Panc1 (cell line): ENCODE measurements at regions not wholly inside any gene's neighbourhood (a gene's known extent, or its start where the extent isn't known, plus 50 kb on each side); places are given as distances from the start of the nearest gene placed in this dataset.

Source experiments
- POLR2AphosphoS5 ChIP-seq: IDR thresholded peaks from 2 replicates; pipeline ENCODE4 v1.6.1; 2012; ENCODE audit warnings: mild to moderate bottlenecking, low read depth, low read length, moderate library complexity
- SIN3A ChIP-seq: IDR thresholded peaks from 2 replicates; pipeline ENCODE4 v1.6.1; 2012; ENCODE audit warnings: low read depth, mild to moderate bottlenecking, low read length, moderate library complexity, borderline replicate concordance; ENCODE audit not compliant: insufficient read depth
- TCF7L2 ChIP-seq: IDR thresholded peaks from 2 replicates; pipeline ENCODE4 v1.6.1; 2011; ENCODE audit warnings: mild to moderate bottlenecking, low read depth, low read length, inconsistent platforms
- TF ChIP-seq, protein P1 (sequence below): fragments of 450-650 bp; IDR thresholded peaks from 2 replicates; pipeline ENCODE4 v1.5.1; 2017; ENCODE audit warnings: mild to moderate bottlenecking
- TF ChIP-seq, protein P2 (sequence below), 2 experiments: IDR thresholded peaks; 2 replicates each; pipeline ENCODE4 v1.6.1; 2011 to 2012; ENCODE audit warnings: low read depth in 2 of 2, control low read depth in 1 of 2, low read length in 1 of 2, mild to moderate bottlenecking in 1 of 2, moderate library complexity in 1 of 2; ENCODE audit not compliant: insufficient read depth in 1 of 2

DNA sequence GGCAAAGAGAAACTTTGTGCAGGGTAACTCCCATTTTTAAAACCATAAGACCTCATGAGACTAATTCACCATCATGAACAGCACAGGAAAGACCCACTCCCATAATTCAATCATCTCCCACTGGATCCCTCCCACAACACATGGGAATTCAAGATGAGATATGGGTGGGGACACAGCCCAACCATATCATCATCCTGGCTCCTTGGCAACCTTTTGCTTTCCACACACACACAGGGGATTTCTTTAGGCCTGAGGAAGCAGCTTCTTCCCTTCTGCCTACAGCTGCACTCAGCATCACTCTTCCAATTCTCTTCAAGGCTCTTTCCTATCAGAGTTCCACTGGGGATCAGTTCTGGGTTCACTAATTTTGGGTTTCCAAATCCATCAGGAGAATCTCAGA, 199.0 kb upstream of the CTBP2 start:
- TF ChIP-seq, protein P1, sequence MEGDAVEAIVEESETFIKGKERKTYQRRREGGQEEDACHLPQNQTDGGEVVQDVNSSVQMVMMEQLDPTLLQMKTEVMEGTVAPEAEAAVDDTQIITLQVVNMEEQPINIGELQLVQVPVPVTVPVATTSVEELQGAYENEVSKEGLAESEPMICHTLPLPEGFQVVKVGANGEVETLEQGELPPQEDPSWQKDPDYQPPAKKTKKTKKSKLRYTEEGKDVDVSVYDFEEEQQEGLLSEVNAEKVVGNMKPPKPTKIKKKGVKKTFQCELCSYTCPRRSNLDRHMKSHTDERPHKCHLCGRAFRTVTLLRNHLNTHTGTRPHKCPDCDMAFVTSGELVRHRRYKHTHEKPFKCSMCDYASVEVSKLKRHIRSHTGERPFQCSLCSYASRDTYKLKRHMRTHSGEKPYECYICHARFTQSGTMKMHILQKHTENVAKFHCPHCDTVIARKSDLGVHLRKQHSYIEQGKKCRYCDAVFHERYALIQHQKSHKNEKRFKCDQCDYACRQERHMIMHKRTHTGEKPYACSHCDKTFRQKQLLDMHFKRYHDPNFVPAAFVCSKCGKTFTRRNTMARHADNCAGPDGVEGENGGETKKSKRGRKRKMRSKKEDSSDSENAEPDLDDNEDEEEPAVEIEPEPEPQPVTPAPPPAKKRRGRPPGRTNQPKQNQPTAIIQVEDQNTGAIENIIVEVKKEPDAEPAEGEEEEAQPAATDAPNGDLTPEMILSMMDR, result no peak
- TF ChIP-seq, protein P2, sequence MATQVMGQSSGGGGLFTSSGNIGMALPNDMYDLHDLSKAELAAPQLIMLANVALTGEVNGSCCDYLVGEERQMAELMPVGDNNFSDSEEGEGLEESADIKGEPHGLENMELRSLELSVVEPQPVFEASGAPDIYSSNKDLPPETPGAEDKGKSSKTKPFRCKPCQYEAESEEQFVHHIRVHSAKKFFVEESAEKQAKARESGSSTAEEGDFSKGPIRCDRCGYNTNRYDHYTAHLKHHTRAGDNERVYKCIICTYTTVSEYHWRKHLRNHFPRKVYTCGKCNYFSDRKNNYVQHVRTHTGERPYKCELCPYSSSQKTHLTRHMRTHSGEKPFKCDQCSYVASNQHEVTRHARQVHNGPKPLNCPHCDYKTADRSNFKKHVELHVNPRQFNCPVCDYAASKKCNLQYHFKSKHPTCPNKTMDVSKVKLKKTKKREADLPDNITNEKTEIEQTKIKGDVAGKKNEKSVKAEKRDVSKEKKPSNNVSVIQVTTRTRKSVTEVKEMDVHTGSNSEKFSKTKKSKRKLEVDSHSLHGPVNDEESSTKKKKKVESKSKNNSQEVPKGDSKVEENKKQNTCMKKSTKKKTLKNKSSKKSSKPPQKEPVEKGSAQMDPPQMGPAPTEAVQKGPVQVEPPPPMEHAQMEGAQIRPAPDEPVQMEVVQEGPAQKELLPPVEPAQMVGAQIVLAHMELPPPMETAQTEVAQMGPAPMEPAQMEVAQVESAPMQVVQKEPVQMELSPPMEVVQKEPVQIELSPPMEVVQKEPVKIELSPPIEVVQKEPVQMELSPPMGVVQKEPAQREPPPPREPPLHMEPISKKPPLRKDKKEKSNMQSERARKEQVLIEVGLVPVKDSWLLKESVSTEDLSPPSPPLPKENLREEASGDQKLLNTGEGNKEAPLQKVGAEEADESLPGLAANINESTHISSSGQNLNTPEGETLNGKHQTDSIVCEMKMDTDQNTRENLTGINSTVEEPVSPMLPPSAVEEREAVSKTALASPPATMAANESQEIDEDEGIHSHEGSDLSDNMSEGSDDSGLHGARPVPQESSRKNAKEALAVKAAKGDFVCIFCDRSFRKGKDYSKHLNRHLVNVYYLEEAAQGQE (IDR thresholded peaks at IDR 0.05; ENCODE audit: insufficient read depth in 1 of 2, low read depth in 2 of 2, low read length in 1 of 2), result no peak
- TF ChIP-seq POLR2AphosphoS5, result no peak
- TF ChIP-seq SIN3A, result no peak
- TF ChIP-seq TCF7L2, result no peak
